ENCODE measurements at regions not wholly inside any gene's neighbourhood (a gene's known extent, or its start where the extent isn't known, plus 50 kb on each side); places are given as distances from the start of the nearest gene placed in this dataset.
"Not testable (repeated sequence)": the region's sequence is repeated elsewhere in the genome, so short reads cannot be mapped to it uniquely, and the experiment has no call there.

GRCh38 chr13:90447034-90447733 lies 900.3 kb upstream of the MIR17HG start:
- in situ Hi-C loops (cut with HindIII; ENCODE audit: low sequenced_read_pairs) = no loop called here

- in situ Hi-C loops (cut with HindIII; ENCODE audit: low sequenced_read_pairs) = no loop called here
Measured at GRCh38 chr13:90447734-90448101, 899.8 kb upstream of the MIR17HG start.

- in situ Hi-C loops (cut with HindIII; ENCODE audit: low sequenced_read_pairs) = no loop called here
Measured at GRCh38 chr13:90448466-90449037, 898.9 kb upstream of the MIR17HG start.

GRCh38 chr13:90453342-90453741 lies 894.1 kb upstream of the MIR17HG start:
- in situ Hi-C loops (cut with HindIII; ENCODE audit: low sequenced_read_pairs) = no loop called here

GRCh38 chr13:90454002-90454636 lies 893.4 kb upstream of the MIR17HG start:
- in situ Hi-C loops (cut with HindIII; ENCODE audit: low sequenced_read_pairs) = no loop called here

- in situ Hi-C loops (cut with HindIII; ENCODE audit: low sequenced_read_pairs) = no loop called here
Measured at GRCh38 chr13:90455067-90455466, 892.4 kb upstream of the MIR17HG start.

GRCh38 chr13:90455823-90456222 lies 891.7 kb upstream of the MIR17HG start:
- in situ Hi-C loops (cut with HindIII; ENCODE audit: low sequenced_read_pairs) = no loop called here

GRCh38 chr13:90461398-90461797 lies 886.1 kb upstream of the MIR17HG start:
- in situ Hi-C loops (cut with HindIII; ENCODE audit: low sequenced_read_pairs) = no loop called here

- in situ Hi-C loops (cut with HindIII; ENCODE audit: low sequenced_read_pairs) = no loop called here
Measured at GRCh38 chr13:90477216-90477615, 870.3 kb upstream of the MIR17HG start.

GRCh38 chr13:90483906-90484305 lies 863.6 kb upstream of the MIR17HG start:
- in situ Hi-C loops (cut with HindIII; ENCODE audit: low sequenced_read_pairs) = no loop called here

GRCh38 chr13:90485436-90485835 lies 862.1 kb upstream of the MIR17HG start:
- in situ Hi-C loops (cut with HindIII; ENCODE audit: low sequenced_read_pairs) = no loop called here

- in situ Hi-C loops (cut with HindIII; ENCODE audit: low sequenced_read_pairs) = no loop called here
Measured at GRCh38 chr13:90492872-90493271, 854.6 kb upstream of the MIR17HG start.

- in situ Hi-C loops (cut with HindIII; ENCODE audit: low sequenced_read_pairs) = no loop called here
Measured at GRCh38 chr13:90493667-90494066, 853.8 kb upstream of the MIR17HG start.

GRCh38 chr13:90494849-90495248 lies 852.6 kb upstream of the MIR17HG start:
- in situ Hi-C loops (cut with HindIII; ENCODE audit: low sequenced_read_pairs) = not testable (repeated sequence)

- in situ Hi-C loops (cut with HindIII; ENCODE audit: low sequenced_read_pairs) = no loop called here
Measured at GRCh38 chr13:90498096-90498495, 849.4 kb upstream of the MIR17HG start.

- in situ Hi-C loops (cut with HindIII; ENCODE audit: low sequenced_read_pairs) = no loop called here
Measured at GRCh38 chr13:90498816-90499215, 848.7 kb upstream of the MIR17HG start.

GRCh38 chr13:90500569-90500968 lies 846.9 kb upstream of the MIR17HG start:
- in situ Hi-C loops (cut with HindIII; ENCODE audit: low sequenced_read_pairs) = no loop called here

GRCh38 chr13:90502153-90502552 lies 845.3 kb upstream of the MIR17HG start:
- in situ Hi-C loops (cut with HindIII; ENCODE audit: low sequenced_read_pairs) = no loop called here

- in situ Hi-C loops (cut with HindIII; ENCODE audit: low sequenced_read_pairs) = no loop called here
Measured at GRCh38 chr13:90502762-90503161, 844.7 kb upstream of the MIR17HG start.

- in situ Hi-C loops (cut with HindIII; ENCODE audit: low sequenced_read_pairs) = no loop called here
Measured at GRCh38 chr13:90510319-90510718, 837.2 kb upstream of the MIR17HG start.

GRCh38 chr13:90511903-90512302 lies 835.6 kb upstream of the MIR17HG start:
- in situ Hi-C loops (cut with HindIII; ENCODE audit: low sequenced_read_pairs) = no loop called here

- in situ Hi-C loops (cut with HindIII; ENCODE audit: low sequenced_read_pairs) = not testable (repeated sequence)
Measured at GRCh38 chr13:90514712-90515111, 832.8 kb upstream of the MIR17HG start.
